CD14-positive monocyte (primary cell): ENCODE measurements at regions not wholly inside any gene's neighbourhood (a gene's known extent, or its start where the extent isn't known, plus 50 kb on each side); places are given as distances from the start of the nearest gene placed in this dataset.

Source experiments
- DNase-seq, 3 donors: peaks; one replicate each; pipeline ENCODE4 v3.0.0-alpha.2; 2011 to 2022
- H2AFZ ChIP-seq: 2 replicates; pipeline ENCODE4 v1.6.0; 2012; ENCODE audit warnings: mild to moderate bottlenecking, low read depth, low read length, inconsistent platforms; ENCODE audit not compliant: insufficient read depth, poor library complexity, severe bottlenecking
- H3K27ac ChIP-seq, 2 donors: 1 replicate in 1 of 2; 2 replicates in 1 of 2; pipeline ENCODE4 v1.5.1; 2012 to 2013; ENCODE audit warnings: low read length in 2 of 2, control low read depth in 1 of 2, inconsistent platforms in 1 of 2, low read depth in 1 of 2, mild to moderate bottlenecking in 1 of 2
- H3K27me3 ChIP-seq, 2 donors: one replicate each; pipeline versions ENCODE4 v1.6.0 to v1.6.1; 2011 to 2013; ENCODE audit warnings: low read length in 2 of 2; ENCODE audit not compliant: control insufficient read depth in 2 of 2, insufficient read depth in 2 of 2
- H3K36me3 ChIP-seq, 2 donors: replicated peaks in 1 of 2; 1 replicate in 1 of 2; 2 replicates in 1 of 2; pipeline versions ENCODE4 v1.5.1 to v1.6.1; 2012 to 2013; ENCODE audit warnings: low read length in 2 of 2, control low read depth in 1 of 2, inconsistent platforms in 1 of 2, mild to moderate bottlenecking in 1 of 2; ENCODE audit not compliant: insufficient read depth in 2 of 2, control insufficient read depth in 1 of 2
- H3K4me1 ChIP-seq, 2 donors: 1 replicate in 1 of 2; 2 replicates in 1 of 2; pipeline versions ENCODE4 v1.5.1 to v1.6.1; 2012 to 2013; ENCODE audit warnings: low read length in 2 of 2, control low read depth in 1 of 2, inconsistent platforms in 1 of 2, mild to moderate bottlenecking in 1 of 2, moderate library complexity in 1 of 2; ENCODE audit not compliant: insufficient read depth in 2 of 2, control insufficient read depth in 1 of 2
- H3K4me2 ChIP-seq: replicated peaks from 2 replicates; pipeline ENCODE3; 2012; ENCODE audit warnings: low read length, moderate library complexity, mild to moderate bottlenecking; ENCODE audit not compliant: poor library complexity, severe bottlenecking; ENCODE audit errors: extremely low read depth
- H3K4me3 ChIP-seq, 3 experiments: fragments of 200-600 bp in 1 of 3; sonication (generic) in 1 of 3; replicated peaks in 1 of 3; 1 replicate in 2 of 3; 2 replicates in 1 of 3; pipeline ENCODE4 v1.5.1; 2011 to 2013; ENCODE audit warnings: low read length in 3 of 3, mild to moderate bottlenecking in 3 of 3, control low read depth in 2 of 3, low read depth in 2 of 3, inconsistent platforms in 1 of 3, moderate library complexity in 1 of 3
- H3K79me2 ChIP-seq: 2 replicates; pipeline ENCODE4 v1.6.0; 2012; ENCODE audit warnings: mild to moderate bottlenecking, control low read depth, inconsistent platforms, low read length, moderate library complexity; ENCODE audit not compliant: insufficient read depth
- H3K9ac ChIP-seq: 2 replicates; pipeline ENCODE4 v1.6.0; 2017; ENCODE audit warnings: low read length, mild to moderate bottlenecking; ENCODE audit not compliant: insufficient read depth, poor library complexity, severe bottlenecking
- H3K9me3 ChIP-seq, 2 donors: replicated peaks in 1 of 2; 1 replicate in 1 of 2; 2 replicates in 1 of 2; pipeline versions ENCODE4 v1.5.1 to v1.6.1; 2012 to 2013; ENCODE audit warnings: low read length in 2 of 2, control low read depth in 1 of 2; ENCODE audit not compliant: control insufficient read depth in 1 of 2, insufficient read depth in 1 of 2
- H4K20me1 ChIP-seq: 2 replicates; pipeline ENCODE4 v1.6.0; 2012; ENCODE audit warnings: mild to moderate bottlenecking, low read length, control low read depth, moderate library complexity; ENCODE audit not compliant: insufficient read depth
- H3K27ac Mint-ChIP-seq, 7 donors: one replicate each; pipeline ENCODE4 v1.8.0; 2020; ENCODE audit warnings: mild to moderate bottlenecking in 7 of 7, mixed read lengths in 7 of 7, moderate library complexity in 6 of 7, inconsistent platforms in 2 of 7
- H3K27me3 Mint-ChIP-seq, 3 donors: one replicate each; pipeline ENCODE4 v1.8.0; 2021 to 2022; ENCODE audit warnings: low read depth in 3 of 3, mild to moderate bottlenecking in 3 of 3, mixed read lengths in 3 of 3, moderate library complexity in 3 of 3, inconsistent platforms in 1 of 3
- H3K36me3 Mint-ChIP-seq, 2 donors: one replicate each; pipeline ENCODE4 v1.8.0; 2020; ENCODE audit warnings: mixed read lengths in 2 of 2, inconsistent platforms in 1 of 2, mild to moderate bottlenecking in 1 of 2
- H3K4me1 Mint-ChIP-seq: one replicate; pipeline ENCODE4 v1.8.0; 2020; ENCODE audit warnings: mild to moderate bottlenecking, mixed read lengths
- H3K4me3 Mint-ChIP-seq, 2 donors: one replicate each; pipeline ENCODE4 v1.8.0; 2020; ENCODE audit warnings: mild to moderate bottlenecking in 2 of 2, mixed read lengths in 2 of 2, moderate library complexity in 1 of 2
- H3K9me3 Mint-ChIP-seq, 7 donors: one replicate each; pipeline ENCODE4 v1.8.0; 2020 to 2022; ENCODE audit warnings: mixed read lengths in 7 of 7, mild to moderate bottlenecking in 6 of 7, moderate library complexity in 6 of 7, inconsistent platforms in 2 of 7
- WGBS: methylation state at CpG from one replicate; pipeline ENCODE4 v1.1.5; 2013; ENCODE audit warnings: missing lambda C conversion rate; ENCODE audit not compliant: insufficient coverage; 5-methylcytosine and 5-hydroxymethylcytosine counted together
- intact Hi-C, 2 donors: fragments of 100-400 bp; cut with micrococcal nuclease; formaldehyde crosslinking; loops; one replicate each; pipeline versions ENCODE4 v1.15.0 to v1.15.1; 2023
- TF ChIP-seq, protein P1 (sequence below): fragments of 200-600 bp; IDR thresholded peaks from one replicate; pipeline ENCODE4 v1.8.0; 2022; ENCODE audit warnings: antibody characterized with exemption, mild to moderate bottlenecking

DNA sequence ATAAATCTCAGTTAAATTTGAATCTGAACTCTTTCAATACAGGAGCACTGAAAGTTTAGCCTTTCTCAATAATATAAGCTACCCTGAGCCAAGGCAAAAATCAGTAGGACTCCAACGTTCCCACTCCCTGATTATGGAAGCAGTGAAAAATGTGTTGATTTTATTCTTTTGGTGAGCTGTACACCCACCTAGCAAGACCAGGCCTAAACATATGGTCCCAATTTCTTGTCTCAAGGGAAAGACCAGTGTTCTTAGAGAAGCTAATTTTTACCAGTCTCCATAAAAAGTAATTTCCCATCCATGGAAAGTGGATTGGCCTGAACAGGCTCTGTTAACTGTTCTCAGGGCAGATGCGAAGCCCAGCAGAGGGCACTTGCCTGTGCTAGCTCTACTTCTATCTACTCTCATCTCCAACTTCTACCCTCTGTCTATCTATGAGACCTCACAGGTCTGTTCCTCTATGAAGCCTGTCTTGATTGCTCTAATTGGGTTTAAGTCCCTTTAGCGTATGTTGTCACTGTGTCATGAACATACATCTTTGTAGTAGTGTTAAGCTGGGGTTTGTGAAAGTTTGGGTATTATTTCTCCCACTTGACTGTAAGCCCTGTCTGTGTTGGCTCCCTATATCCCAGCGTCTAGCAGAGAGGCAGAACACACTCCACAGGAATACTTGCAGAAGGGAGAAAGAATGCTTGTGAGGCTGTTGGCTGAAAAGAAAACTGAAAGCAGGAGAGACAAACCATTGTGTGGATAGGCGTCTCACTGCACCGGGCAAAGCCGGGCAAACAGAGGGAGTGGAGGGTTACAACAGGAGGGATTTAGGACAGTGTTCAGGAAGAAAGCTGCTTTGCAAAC, 167.1 kb upstream of the MAF start:
- no peaks in the 10 kb centered on the region for H3K9me3 ChIP-seq
- H3K79me2 ChIP-seq: no peaks in the 10 kb centered on the region
- H3K27me3 ChIP-seq: no peaks in the 10 kb centered on the region
- no peaks in the 10 kb centered on the region for H3K36me3 Mint-ChIP-seq
- H3K27ac Mint-ChIP-seq: no peak overlapping the region
- intact Hi-C loops: no loop called here
- H3K4me2 ChIP-seq: no peak overlapping the region
- H3K4me1 ChIP-seq: peaks cover 8 to 14% of the 10 kb centered on the region in 2 donors
- H3K9ac ChIP-seq: no peak overlapping the region
- H4K20me1 ChIP-seq: no peaks in the 10 kb centered on the region
- peak overlapping the region; percentile 22 for H2AFZ ChIP-seq
- no peak overlapping the region for H3K4me3 ChIP-seq
- peak overlapping the region; percentile 25 to 68 for H3K4me3 Mint-ChIP-seq
- WGBS: 37% methylated on average over 4 of the region's 7 CpGs
- H3K36me3 ChIP-seq: no peaks in the 10 kb centered on the region
- H3K27me3 Mint-ChIP-seq: peaks cover 0 to 9% (median 1%) of the 10 kb centered on the region in 3 donors
- H3K9me3 Mint-ChIP-seq: peaks cover 0 to 1% (median 0%) of the 10 kb centered on the region in 7 donors
- peaks cover 30% of the 10 kb centered on the region for H3K4me1 Mint-ChIP-seq
- TF ChIP-seq, protein P1, sequence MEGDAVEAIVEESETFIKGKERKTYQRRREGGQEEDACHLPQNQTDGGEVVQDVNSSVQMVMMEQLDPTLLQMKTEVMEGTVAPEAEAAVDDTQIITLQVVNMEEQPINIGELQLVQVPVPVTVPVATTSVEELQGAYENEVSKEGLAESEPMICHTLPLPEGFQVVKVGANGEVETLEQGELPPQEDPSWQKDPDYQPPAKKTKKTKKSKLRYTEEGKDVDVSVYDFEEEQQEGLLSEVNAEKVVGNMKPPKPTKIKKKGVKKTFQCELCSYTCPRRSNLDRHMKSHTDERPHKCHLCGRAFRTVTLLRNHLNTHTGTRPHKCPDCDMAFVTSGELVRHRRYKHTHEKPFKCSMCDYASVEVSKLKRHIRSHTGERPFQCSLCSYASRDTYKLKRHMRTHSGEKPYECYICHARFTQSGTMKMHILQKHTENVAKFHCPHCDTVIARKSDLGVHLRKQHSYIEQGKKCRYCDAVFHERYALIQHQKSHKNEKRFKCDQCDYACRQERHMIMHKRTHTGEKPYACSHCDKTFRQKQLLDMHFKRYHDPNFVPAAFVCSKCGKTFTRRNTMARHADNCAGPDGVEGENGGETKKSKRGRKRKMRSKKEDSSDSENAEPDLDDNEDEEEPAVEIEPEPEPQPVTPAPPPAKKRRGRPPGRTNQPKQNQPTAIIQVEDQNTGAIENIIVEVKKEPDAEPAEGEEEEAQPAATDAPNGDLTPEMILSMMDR: no peak
- DNase-seq: no peak
- no peak overlapping the region for H3K27ac ChIP-seq

DNA sequence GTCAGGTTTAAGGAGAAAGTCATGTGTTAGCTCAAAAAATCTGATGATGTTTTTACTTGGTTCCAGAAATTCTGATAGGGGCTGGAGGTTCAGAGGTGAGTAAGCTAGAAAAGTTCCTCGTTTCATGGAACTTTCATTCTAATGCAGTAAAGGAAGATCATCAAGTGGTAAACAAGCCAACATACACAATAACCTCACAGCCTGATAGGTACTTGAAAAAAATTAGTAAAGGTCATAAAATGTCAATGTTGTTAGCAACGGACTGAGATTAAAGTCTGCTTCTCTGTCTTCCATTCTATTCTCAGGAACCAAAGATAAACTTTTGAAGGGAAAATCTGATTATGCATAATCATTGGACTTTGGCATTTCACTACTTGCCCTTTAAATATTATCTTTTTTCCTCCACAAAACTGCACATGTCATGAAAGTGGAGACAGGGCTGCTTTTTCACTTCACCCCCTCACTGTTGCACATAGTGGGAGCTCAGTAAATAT, 165.4 kb upstream of the MAF start:
- Histone ChIP-seq H3K9ac (no peak overlapping the region), H3K36me3 (no peaks in the 10 kb centered on the region), H3K4me3 (no peak overlapping the region), H3K4me2 (no peak overlapping the region), H3K27ac (no peak overlapping the region), H3K79me2 (no peaks in the 10 kb centered on the region), H3K9me3 (no peaks in the 10 kb centered on the region), H3K4me1 (peaks cover 6 to 12% of the 10 kb centered on the region in 2 donors), H2AFZ (no peak overlapping the region), H3K27me3 (no peaks in the 10 kb centered on the region), H4K20me1 (no peaks in the 10 kb centered on the region)
- no CpG with 5 or more reads among the region's 2 CpGs for WGBS
- peaks cover 0 to 6% (median 1%) of the 10 kb centered on the region in 3 donors for H3K27me3 Mint-ChIP-seq
- no peaks in the 10 kb centered on the region for H3K36me3 Mint-ChIP-seq
- peaks cover 0 to 3% (median 0%) of the 10 kb centered on the region in 7 donors for H3K9me3 Mint-ChIP-seq
- DNase-seq: no peak
- intact Hi-C loops: no loop called here
- TF ChIP-seq, protein P1: no peak
- no peak overlapping the region for H3K4me3 Mint-ChIP-seq
- no peak overlapping the region for H3K27ac Mint-ChIP-seq
- peaks cover 29% of the 10 kb centered on the region for H3K4me1 Mint-ChIP-seq
